GM12878 (cell line): ENCODE measurements at regions not wholly inside any gene's neighbourhood (a gene's known extent, or its start where the extent isn't known, plus 50 kb on each side); places are given as distances from the start of the nearest gene placed in this dataset.

Source experiments
- ATAC-seq: fragments of 200-7000 bp; cut with Tn5 transposase; 3 replicates; pipeline ENCODE4 v1.9.1; 2020; ENCODE audit warnings: mild to moderate bottlenecking, moderate library complexity
- BruUV-seq: library from RNA; stranded (reverse); fragments of 400-500 nt; replicated peaks from 2 replicates; lab custom pipeline; 2021; lab: Mats Ljungman, UMichigan
- CTCF ChIA-PET: fragments of 300-600 bp; sonication (Branson Sonifier 250); formaldehyde crosslinking; extraction: SDS; loops from one replicate; lab custom pipeline; 2021; ENCODE audit warnings: inconsistent platforms; lab: Yijun Ruan, JAX
- POLR2A ChIA-PET: fragments of 350-600 bp; formaldehyde crosslinking; extraction: SDS; loops from one replicate; lab custom pipeline; 2021; ENCODE audit warnings: inconsistent platforms; lab: Charles Lee
- RAD21 ChIA-PET: fragments of 300-600 bp; sonication (Branson Sonifier 250); formaldehyde crosslinking; loops from one replicate; lab custom pipeline; 2023; ENCODE audit warnings: antibody characterized with exemption; ENCODE audit not compliant: unreplicated experiment; lab: Charles Lee
- SMC1A ChIA-PET: fragments of 300-600 bp; sonication (Branson Sonifier 250); formaldehyde crosslinking; loops from one replicate; lab custom pipeline; 2023; ENCODE audit not compliant: unreplicated experiment, uncharacterized antibody; lab: Charles Lee
- DNase-seq: peaks from one replicate; pipeline ENCODE4 v3.0.0-alpha.2; 2011; ENCODE audit warnings: low read depth, low spot score
- FAIRE-seq: peaks from 3 replicates; lab custom pipeline; 2011; peaks lifted over from hg19 to GRCh38; lab: Jason Lieb, UNC
- H2AFZ ChIP-seq: 2 replicates; pipeline ENCODE4 v1.6.0; 2011; ENCODE audit warnings: low read depth, low read length, control low read depth; ENCODE audit not compliant: control insufficient read depth
- H3K27ac ChIP-seq: 2 replicates; pipeline ENCODE4 v1.5.1; 2011; ENCODE audit warnings: control low read depth; ENCODE audit not compliant: control insufficient read depth, insufficient read depth
- H3K27me3 ChIP-seq, 2 experiments: replicated peaks in 1 of 2; 2 replicates each; pipeline versions ENCODE4 v1.6.0 to v1.6.1; 2011; ENCODE audit warnings: low read length in 1 of 2; ENCODE audit not compliant: control insufficient read depth in 2 of 2, insufficient read depth in 2 of 2
- H3K36me3 ChIP-seq, 2 experiments: 2 replicates each; pipeline ENCODE4 v1.5.1; 2011; ENCODE audit warnings: low read length in 1 of 2; ENCODE audit not compliant: control insufficient read depth in 2 of 2, insufficient read depth in 2 of 2
- H3K4me1 ChIP-seq: 2 replicates; pipeline ENCODE4 v1.6.1; 2011; ENCODE audit warnings: mild to moderate bottlenecking, low read length, moderate library complexity, mixed read lengths; ENCODE audit not compliant: control insufficient read depth, insufficient read depth
- H3K4me2 ChIP-seq: 2 replicates; pipeline ENCODE4 v1.6.0; 2011; ENCODE audit warnings: control low read depth; ENCODE audit not compliant: control insufficient read depth, insufficient read depth
- H3K4me3 ChIP-seq: fragments of 200-600 bp; sonication (generic); 2 replicates; pipeline ENCODE4 v1.5.1; 2016
- H3K79me2 ChIP-seq: 2 replicates; pipeline ENCODE4 v1.6.0; 2011; ENCODE audit warnings: low read length; ENCODE audit not compliant: control insufficient read depth, insufficient read depth
- H3K9ac ChIP-seq: 2 replicates; pipeline ENCODE4 v1.8.0; 2011; ENCODE audit warnings: low read length, control low read depth, mixed read lengths; ENCODE audit not compliant: control insufficient read depth, insufficient read depth
- H3K9me3 ChIP-seq: replicated peaks from 3 replicates; pipeline ENCODE4 v1.5.1; 2011; ENCODE audit warnings: mild to moderate bottlenecking, low read length; ENCODE audit not compliant: control insufficient read depth, insufficient read depth
- H4K20me1 ChIP-seq: 2 replicates; pipeline ENCODE4 v1.6.0; 2011; ENCODE audit not compliant: control insufficient read depth, insufficient read depth
- BCLAF1 ChIP-seq: fragments of 450-650 bp; IDR thresholded peaks from 2 replicates; pipeline ENCODE4 v1.6.1; 2017; ENCODE audit warnings: antibody characterized with exemption, mild to moderate bottlenecking, moderate library complexity
- BHLHE40 ChIP-seq, 2 experiments: fragments of 450-650 bp in 1 of 2; IDR thresholded peaks; 2 replicates each; pipeline ENCODE4 v1.6.1; 2011 to 2017; ENCODE audit warnings: low read depth in 2 of 2, borderline replicate concordance in 1 of 2, improper control_type of control experiment in 1 of 2, low read length in 1 of 2, mild to moderate bottlenecking in 1 of 2
- KLF5 ChIP-seq: fragments of 450-650 bp; IDR thresholded peaks from 2 replicates; pipeline ENCODE4 v1.6.1; 2014; ENCODE audit warnings: mild to moderate bottlenecking; ENCODE audit not compliant: partially characterized antibody
- MAX ChIP-seq: IDR thresholded peaks from 2 replicates; pipeline ENCODE4 v1.6.1; 2012; ENCODE audit warnings: low read depth, low read length, improper control_type of control experiment
- MTA2 ChIP-seq: fragments of 450-650 bp; IDR thresholded peaks from 2 replicates; pipeline ENCODE4 v1.6.1; 2016; ENCODE audit warnings: low read depth, mild to moderate bottlenecking, moderate library complexity
- NFYA ChIP-seq: IDR thresholded peaks from 2 replicates; pipeline ENCODE4 v1.6.1; 2011; ENCODE audit warnings: low read depth, mild to moderate bottlenecking, low read length, improper control_type of control experiment, borderline replicate concordance
- NR2C2 ChIP-seq: IDR thresholded peaks from 2 replicates; pipeline ENCODE4 v1.6.1; 2011; ENCODE audit warnings: borderline replicate concordance, low read depth; ENCODE audit not compliant: control insufficient read depth, insufficient read length
- PAX8 ChIP-seq: fragments of 450-650 bp; IDR thresholded peaks from 2 replicates; pipeline ENCODE4 v1.6.1; 2017; ENCODE audit warnings: mild to moderate bottlenecking, moderate library complexity
- PML ChIP-seq: IDR thresholded peaks from 2 replicates; pipeline ENCODE4 v1.6.1; 2012; ENCODE audit warnings: low read length, inconsistent platforms
- POLR2AphosphoS2 ChIP-seq: IDR thresholded peaks from 2 replicates; pipeline ENCODE4 v1.6.1; 2011; ENCODE audit warnings: low read depth, mild to moderate bottlenecking, low read length, improper control_type of control experiment, moderate library complexity
- RAD51 ChIP-seq: fragments of 450-650 bp; IDR thresholded peaks from 2 replicates; pipeline ENCODE4 v1.6.1; 2016; ENCODE audit warnings: moderate library complexity, mild to moderate bottlenecking, inconsistent platforms
- RBBP5 ChIP-seq: fragments of 200-600 bp; sonication (generic); conservative IDR thresholded peaks from 2 replicates; pipeline ENCODE4 v1.6.1; 2016
- RUNX3 ChIP-seq: IDR thresholded peaks from 2 replicates; pipeline ENCODE4 v1.6.1; 2012; ENCODE audit warnings: low read length, inconsistent platforms
- SIX5 ChIP-seq: IDR thresholded peaks from 2 replicates; pipeline ENCODE4 v1.6.1; 2011; ENCODE audit warnings: mild to moderate bottlenecking, low read depth, low read length, moderate library complexity; ENCODE audit not compliant: severe bottlenecking
- TAF1 ChIP-seq: IDR thresholded peaks from 2 replicates; pipeline ENCODE4 v1.6.1; 2011; ENCODE audit warnings: mild to moderate bottlenecking, low read depth, low read length, borderline replicate concordance
- USF1 ChIP-seq: IDR thresholded peaks from 2 replicates; pipeline ENCODE4 v1.6.1; 2011; ENCODE audit warnings: borderline replicate concordance, low read depth, mild to moderate bottlenecking, moderate library complexity, mixed read lengths, low read length; ENCODE audit not compliant: insufficient read depth; ENCODE audit errors: extremely low read length
- WGBS: methylation state at CpG from one replicate; pipeline ENCODE4 v1.1.6; 2016; ENCODE audit warnings: low lambda C conversion rate; ENCODE audit not compliant: insufficient replicate concordance, insufficient coverage; ENCODE audit errors: missing lambda C conversion rate; 5-methylcytosine and 5-hydroxymethylcytosine counted together
- in situ Hi-C: fragments of 300-500 bp; cut with MboI; formaldehyde crosslinking; loops from 9 replicates; pipeline ENCODE4 v1.14.3; 2018; ENCODE audit warnings: mixed read lengths
- intact Hi-C: fragments of 100-400 bp; cut with micrococcal nuclease; formaldehyde crosslinking; loops from one replicate; pipeline ENCODE4 v1.14.2; 2022; ENCODE audit not compliant: unreplicated experiment
- TF ChIP-seq, protein P1 (sequence below): fragments of 450-650 bp; IDR thresholded peaks from 2 replicates; pipeline ENCODE4 v1.6.1; 2014; ENCODE audit warnings: mild to moderate bottlenecking
- TF ChIP-seq, protein P2 (sequence below): fragments of 450-650 bp; IDR thresholded peaks from 2 replicates; pipeline ENCODE4 v1.6.1; 2018; ENCODE audit warnings: mild to moderate bottlenecking, low read depth, moderate library complexity; ENCODE audit not compliant: partially characterized antibody

GRCh38 chr14:104458845-104459244, 120.7 kb upstream of the C14orf180 start:
- Histone ChIP-seq H3K36me3 (no peaks in the 10 kb centered on the region), H3K9me3 (no peaks in the 10 kb centered on the region), H3K27me3 (peaks cover 0 to 2% of the 10 kb centered on the region in 2 experiments; a peak in 3 of 4 replicates), H3K4me3 (no peak overlapping the region), H3K9ac (no peak overlapping the region), H3K4me1 (no peaks in the 10 kb centered on the region), H2AFZ (no peak overlapping the region), H3K27ac (no peak overlapping the region), H4K20me1 (no peaks in the 10 kb centered on the region), H3K4me2 (no peak overlapping the region), H3K79me2 (no peaks in the 10 kb centered on the region)
- ChIA-PET POLR2A (no interaction called here), SMC1A (no interaction called here), RAD21 (no interaction called here), CTCF (no interaction called here)
- intact Hi-C loops = no loop called here
- 18% methylated on average over 9 of the region's 9 CpGs for WGBS
- FAIRE-seq (no peak), DNase-seq (no peak), ATAC-seq (no peak)
- in situ Hi-C loops = no loop called here
- BruUV-seq = no TSS peak
- TF ChIP-seq PML (no peak), BHLHE40 (IDR thresholded peaks at IDR 0.05; ENCODE audit: borderline replicate concordance in 1 of 2, low read depth in 2 of 2, low read length in 1 of 2) (no peak), NR2C2 (no peak), KLF5 (no peak), MTA2 (no peak), MAX (no peak), TAF1 (no peak), PAX8 (no peak), RAD51 (no peak), NFYA (no peak), RUNX3 (no peak), RBBP5 (no peak), BCLAF1 (no peak), USF1 (no peak), SIX5 (no peak), POLR2AphosphoS2 (no peak)
- TF ChIP-seq, protein P1, sequence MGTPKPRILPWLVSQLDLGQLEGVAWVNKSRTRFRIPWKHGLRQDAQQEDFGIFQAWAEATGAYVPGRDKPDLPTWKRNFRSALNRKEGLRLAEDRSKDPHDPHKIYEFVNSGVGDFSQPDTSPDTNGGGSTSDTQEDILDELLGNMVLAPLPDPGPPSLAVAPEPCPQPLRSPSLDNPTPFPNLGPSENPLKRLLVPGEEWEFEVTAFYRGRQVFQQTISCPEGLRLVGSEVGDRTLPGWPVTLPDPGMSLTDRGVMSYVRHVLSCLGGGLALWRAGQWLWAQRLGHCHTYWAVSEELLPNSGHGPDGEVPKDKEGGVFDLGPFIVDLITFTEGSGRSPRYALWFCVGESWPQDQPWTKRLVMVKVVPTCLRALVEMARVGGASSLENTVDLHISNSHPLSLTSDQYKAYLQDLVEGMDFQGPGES = no peak
- TF ChIP-seq, protein P2, sequence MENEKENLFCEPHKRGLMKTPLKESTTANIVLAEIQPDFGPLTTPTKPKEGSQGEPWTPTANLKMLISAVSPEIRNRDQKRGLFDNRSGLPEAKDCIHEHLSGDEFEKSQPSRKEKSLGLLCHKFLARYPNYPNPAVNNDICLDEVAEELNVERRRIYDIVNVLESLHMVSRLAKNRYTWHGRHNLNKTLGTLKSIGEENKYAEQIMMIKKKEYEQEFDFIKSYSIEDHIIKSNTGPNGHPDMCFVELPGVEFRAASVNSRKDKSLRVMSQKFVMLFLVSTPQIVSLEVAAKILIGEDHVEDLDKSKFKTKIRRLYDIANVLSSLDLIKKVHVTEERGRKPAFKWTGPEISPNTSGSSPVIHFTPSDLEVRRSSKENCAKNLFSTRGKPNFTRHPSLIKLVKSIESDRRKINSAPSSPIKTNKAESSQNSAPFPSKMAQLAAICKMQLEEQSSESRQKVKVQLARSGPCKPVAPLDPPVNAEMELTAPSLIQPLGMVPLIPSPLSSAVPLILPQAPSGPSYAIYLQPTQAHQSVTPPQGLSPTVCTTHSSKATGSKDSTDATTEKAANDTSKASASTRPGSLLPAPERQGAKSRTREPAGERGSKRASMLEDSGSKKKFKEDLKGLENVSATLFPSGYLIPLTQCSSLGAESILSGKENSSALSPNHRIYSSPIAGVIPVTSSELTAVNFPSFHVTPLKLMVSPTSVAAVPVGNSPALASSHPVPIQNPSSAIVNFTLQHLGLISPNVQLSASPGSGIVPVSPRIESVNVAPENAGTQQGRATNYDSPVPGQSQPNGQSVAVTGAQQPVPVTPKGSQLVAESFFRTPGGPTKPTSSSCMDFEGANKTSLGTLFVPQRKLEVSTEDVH = no peak
